Right atrium auricular region (tissue), 2 donors: ENCODE measurements at regions not wholly inside any gene's neighbourhood (a gene's known extent, or its start where the extent isn't known, plus 50 kb on each side); places are given as distances from the start of the nearest gene placed in this dataset.
"Not testable (repeated sequence)": the region's sequence is repeated elsewhere in the genome, so short reads cannot be mapped to it uniquely, and the experiment has no call there.

Experiments
- DNase-seq: peaks from one replicate; pipeline ENCODE4 v3.0.0-alpha.2; 2019; ENCODE audit warnings: low spot score
- H3K27ac ChIP-seq, 2 donors: fragments of 200-600 bp; sonication (generic); 1 replicate in 1 of 2; 2 replicates in 1 of 2; pipeline ENCODE4 v1.5.1; 2016 to 2019
- H3K27me3 ChIP-seq, 2 donors: fragments of 200-600 bp; sonication (generic); one replicate each; pipeline versions ENCODE4 v1.5.1 to v1.6.0; 2017 to 2019
- H3K36me3 ChIP-seq: fragments of 200-600 bp; sonication (generic); one replicate; pipeline ENCODE4 v1.5.1; 2016
- H3K4me1 ChIP-seq, 2 donors: fragments of 200-600 bp; sonication (generic); one replicate each; pipeline versions ENCODE4 v1.5.1 to v1.6.0; 2017 to 2019
- H3K4me3 ChIP-seq, 2 donors: fragments of 200-600 bp; sonication (generic); 1 replicate in 1 of 2; 2 replicates in 1 of 2; pipeline ENCODE4 v1.5.1; 2017 to 2019; ENCODE audit warnings: mild to moderate bottlenecking in 1 of 2, moderate library complexity in 1 of 2
- H3K9me3 ChIP-seq, 2 donors: fragments of 200-600 bp; sonication (generic); one replicate each; pipeline ENCODE4 v1.5.1; 2019
- TF ChIP-seq, protein P1 (sequence below), 2 donors: fragments of 200-600 bp; sonication (generic); IDR thresholded peaks; one replicate each; pipeline ENCODE4 v1.5.1; 2019; ENCODE audit warnings: antibody characterized with exemption in 2 of 2

DNA sequence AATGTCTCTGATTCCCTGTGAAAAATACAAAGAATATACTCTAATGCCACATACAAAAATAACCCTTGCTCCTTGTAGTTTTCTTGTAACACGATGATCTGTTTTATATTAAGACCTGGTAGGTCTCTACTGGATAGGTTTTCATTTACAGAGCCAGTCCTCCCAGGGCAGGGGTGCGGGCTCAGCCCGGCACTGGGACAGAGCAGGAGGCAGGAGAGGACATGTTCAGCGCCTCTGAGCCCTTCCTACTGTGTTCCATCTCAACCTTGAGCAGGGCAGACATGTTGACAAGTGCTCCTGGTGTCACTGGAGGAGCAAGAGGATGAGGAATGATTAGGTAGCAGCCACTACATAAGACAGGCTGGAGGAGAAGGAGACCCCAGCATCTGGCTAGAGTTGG is 335.5 kb downstream of the INSIG2 start:
- H3K4me1 ChIP-seq: no peaks in the 10 kb centered on the region
- no peaks in the 10 kb centered on the region for H3K9me3 ChIP-seq
- H3K4me3 ChIP-seq: no peak overlapping the region
- TF ChIP-seq, protein P1, sequence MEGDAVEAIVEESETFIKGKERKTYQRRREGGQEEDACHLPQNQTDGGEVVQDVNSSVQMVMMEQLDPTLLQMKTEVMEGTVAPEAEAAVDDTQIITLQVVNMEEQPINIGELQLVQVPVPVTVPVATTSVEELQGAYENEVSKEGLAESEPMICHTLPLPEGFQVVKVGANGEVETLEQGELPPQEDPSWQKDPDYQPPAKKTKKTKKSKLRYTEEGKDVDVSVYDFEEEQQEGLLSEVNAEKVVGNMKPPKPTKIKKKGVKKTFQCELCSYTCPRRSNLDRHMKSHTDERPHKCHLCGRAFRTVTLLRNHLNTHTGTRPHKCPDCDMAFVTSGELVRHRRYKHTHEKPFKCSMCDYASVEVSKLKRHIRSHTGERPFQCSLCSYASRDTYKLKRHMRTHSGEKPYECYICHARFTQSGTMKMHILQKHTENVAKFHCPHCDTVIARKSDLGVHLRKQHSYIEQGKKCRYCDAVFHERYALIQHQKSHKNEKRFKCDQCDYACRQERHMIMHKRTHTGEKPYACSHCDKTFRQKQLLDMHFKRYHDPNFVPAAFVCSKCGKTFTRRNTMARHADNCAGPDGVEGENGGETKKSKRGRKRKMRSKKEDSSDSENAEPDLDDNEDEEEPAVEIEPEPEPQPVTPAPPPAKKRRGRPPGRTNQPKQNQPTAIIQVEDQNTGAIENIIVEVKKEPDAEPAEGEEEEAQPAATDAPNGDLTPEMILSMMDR (IDR thresholded peaks at IDR 0.05): no peak
- no peak for DNase-seq
- H3K36me3 ChIP-seq: no peaks in the 10 kb centered on the region
- H3K27ac ChIP-seq: no peak overlapping the region
- H3K27me3 ChIP-seq: no peaks in the 10 kb centered on the region

DNA sequence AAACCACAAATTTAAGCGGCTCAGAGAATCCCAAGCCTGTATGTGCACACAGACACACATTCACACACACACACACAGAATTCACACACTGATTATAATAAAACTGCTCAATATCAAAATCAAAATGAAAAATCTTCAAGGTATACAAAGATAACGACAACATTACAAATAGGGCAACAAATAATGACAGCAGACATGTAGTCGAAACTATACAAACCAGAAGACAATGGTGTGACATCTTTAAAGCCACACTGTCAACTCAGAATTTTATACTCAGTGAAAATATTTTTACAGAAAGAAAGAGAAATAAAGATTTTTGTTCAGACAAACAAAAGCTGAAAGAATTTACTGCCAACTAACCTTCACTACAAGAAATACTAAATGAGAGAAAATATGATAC is 333.4 kb downstream of the INSIG2 start:
- Histone ChIP-seq H3K9me3 (no peaks in the 10 kb centered on the region), H3K4me1 (no peaks in the 10 kb centered on the region), H3K27me3 (no peaks in the 10 kb centered on the region), H3K36me3 (no peaks in the 10 kb centered on the region), H3K27ac (no peak overlapping the region), H3K4me3 (no peak overlapping the region)
- TF ChIP-seq, protein P1 (IDR thresholded peaks at IDR 0.05): no peak
- DNase-seq: no peak

DNA sequence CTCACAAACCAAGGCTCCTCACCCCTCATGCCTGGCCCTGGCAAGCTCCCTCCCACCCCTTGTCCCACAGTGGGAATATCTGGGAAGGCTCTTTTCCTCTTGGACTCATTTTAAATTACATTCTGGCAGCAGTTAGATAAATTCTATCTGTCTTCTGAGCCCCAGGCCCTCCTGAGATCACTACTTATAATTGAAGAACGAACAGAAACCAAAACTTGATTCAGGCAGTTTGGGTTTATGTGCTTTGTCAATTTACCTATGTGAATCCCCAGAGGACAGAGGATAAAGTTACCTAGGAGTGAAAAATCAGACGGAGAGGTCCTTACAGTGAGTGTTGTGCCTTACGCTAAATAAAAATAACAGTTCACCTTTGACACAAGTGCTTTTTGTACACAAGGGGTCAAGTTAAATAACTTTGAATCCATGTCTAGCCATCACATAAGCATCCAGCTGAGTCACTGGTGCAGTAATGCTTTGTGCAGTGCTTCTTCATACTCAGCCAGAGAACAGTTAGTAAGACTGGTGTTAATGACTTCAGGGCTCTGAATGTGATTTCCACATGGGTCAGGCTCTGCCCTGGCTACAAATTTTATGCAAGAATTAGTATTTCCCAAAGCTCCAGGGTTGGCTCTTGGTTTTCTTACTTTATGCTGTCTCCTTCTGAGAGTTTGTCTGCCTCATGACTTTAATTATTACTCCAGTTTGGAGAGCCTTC is 329.3 kb downstream of the INSIG2 start:
- Histone ChIP-seq H3K36me3 (no peaks in the 10 kb centered on the region), H3K27me3 (no peaks in the 10 kb centered on the region), H3K27ac (no peak overlapping the region), H3K4me3 (no peak overlapping the region), H3K4me1 (no peaks in the 10 kb centered on the region), H3K9me3 (no peaks in the 10 kb centered on the region)
- TF ChIP-seq, protein P1 (IDR thresholded peaks at IDR 0.05): no peak
- no peak for DNase-seq

DNA sequence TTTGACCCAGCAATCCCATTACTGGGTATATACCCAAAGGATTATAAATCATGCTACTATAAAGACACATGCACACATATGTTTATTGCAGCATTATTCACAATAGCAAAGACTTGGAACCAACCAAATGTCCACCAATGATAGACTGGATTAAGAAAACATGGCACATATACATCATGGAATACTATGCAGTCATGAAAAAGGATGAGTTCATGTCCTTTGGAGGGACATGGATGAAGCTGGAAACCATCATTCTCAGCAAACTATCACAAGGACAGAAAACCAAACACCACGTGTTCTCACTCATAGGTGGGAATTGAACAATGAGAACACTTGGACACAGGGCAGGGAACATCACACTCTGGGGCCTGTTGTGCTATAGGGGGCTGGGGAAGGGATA is 326.9 kb downstream of the INSIG2 start:
- H3K4me1 ChIP-seq, H3K27me3 ChIP-seq, H3K4me3 ChIP-seq, H3K36me3 ChIP-seq, H3K27ac ChIP-seq, H3K9me3 ChIP-seq, DNase-seq: not testable (repeated sequence)

DNA sequence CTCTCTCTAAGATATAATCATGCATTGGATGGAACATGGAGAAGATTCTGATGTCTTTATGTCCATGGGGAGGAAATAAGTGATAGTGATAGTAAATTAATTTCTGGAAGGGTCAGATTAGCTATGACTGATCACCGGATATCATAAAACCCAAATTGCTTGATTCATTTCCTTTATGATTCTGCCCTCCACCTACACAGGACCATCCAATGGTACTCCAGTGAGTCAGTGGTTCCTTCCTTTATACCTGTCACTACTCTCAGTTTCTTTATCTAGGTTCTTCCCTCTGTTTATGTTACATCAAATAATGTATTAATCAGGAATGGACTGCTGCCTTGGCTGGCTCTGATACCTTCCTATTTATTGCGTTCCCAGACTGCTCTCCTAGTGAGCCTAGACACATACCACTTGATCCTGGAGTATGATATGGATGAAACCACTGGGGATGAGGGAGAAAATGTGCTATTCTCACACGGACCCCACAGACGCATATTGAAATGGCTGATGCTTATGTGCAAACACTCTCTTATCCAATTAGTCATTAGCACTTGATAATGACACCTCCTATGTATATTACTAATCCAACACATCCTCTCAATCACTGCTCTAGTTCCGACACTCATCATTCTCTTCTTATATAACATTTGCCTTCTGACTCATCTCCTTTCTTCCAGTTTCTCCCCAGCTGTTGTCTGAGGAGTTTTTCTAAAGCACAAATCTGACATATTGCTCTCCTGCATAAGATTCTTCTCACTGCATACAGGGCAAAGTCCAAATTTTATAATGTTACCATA is 315.6 kb downstream of the INSIG2 start:
- TF ChIP-seq, protein P1 (IDR thresholded peaks at IDR 0.05): no peak
- H3K4me3 ChIP-seq: no peak overlapping the region
- H3K27me3 ChIP-seq: no peaks in the 10 kb centered on the region
- no peak for DNase-seq
- H3K4me1 ChIP-seq: no peaks in the 10 kb centered on the region
- H3K9me3 ChIP-seq: no peaks in the 10 kb centered on the region
- no peak overlapping the region for H3K27ac ChIP-seq
- no peaks in the 10 kb centered on the region for H3K36me3 ChIP-seq

DNA sequence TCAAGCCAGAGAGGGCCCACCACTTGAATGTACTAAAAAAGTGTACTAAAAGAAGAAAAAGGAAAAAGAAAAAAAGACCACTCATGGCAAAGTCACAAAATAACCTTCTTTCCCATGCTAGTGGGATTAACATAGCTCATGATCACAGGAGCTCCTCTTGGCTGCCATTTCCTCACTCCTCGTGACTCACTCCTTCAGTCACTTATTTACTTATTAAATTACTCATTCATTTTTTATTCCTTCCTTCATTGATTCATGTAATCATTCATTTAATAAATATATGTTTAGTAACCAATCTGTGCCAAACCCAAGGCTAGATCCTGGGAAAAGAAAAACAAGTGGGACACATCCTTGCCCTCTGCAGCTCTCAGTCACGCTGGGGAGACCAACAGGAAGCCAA is 300.5 kb downstream of the INSIG2 start:
- H3K4me3 ChIP-seq: no peak overlapping the region
- no peak overlapping the region for H3K27ac ChIP-seq
- no peaks in the 10 kb centered on the region for H3K27me3 ChIP-seq
- DNase-seq: no peak
- no peaks in the 10 kb centered on the region for H3K4me1 ChIP-seq
- H3K9me3 ChIP-seq: no peaks in the 10 kb centered on the region
- TF ChIP-seq, protein P1 (IDR thresholded peaks at IDR 0.05): no peak
- no peaks in the 10 kb centered on the region for H3K36me3 ChIP-seq
